NCI-H345 treated with DMSO at 0.1 percent for 48 hours (cell line): ENCODE measurements at regions not wholly inside any gene's neighbourhood (a gene's known extent, or its start where the extent isn't known, plus 50 kb on each side); places are given as distances from the start of the nearest gene placed in this dataset.
"Not testable (repeated sequence)": the region's sequence is repeated elsewhere in the genome, so short reads cannot be mapped to it uniquely, and the experiment has no call there.

ENCODE experiments used
- DNase-seq: peaks from one replicate; lab custom pipeline; 2025; ENCODE audit not compliant: unreplicated experiment; lab: John Stamatoyannopoulos, UW

DNA sequence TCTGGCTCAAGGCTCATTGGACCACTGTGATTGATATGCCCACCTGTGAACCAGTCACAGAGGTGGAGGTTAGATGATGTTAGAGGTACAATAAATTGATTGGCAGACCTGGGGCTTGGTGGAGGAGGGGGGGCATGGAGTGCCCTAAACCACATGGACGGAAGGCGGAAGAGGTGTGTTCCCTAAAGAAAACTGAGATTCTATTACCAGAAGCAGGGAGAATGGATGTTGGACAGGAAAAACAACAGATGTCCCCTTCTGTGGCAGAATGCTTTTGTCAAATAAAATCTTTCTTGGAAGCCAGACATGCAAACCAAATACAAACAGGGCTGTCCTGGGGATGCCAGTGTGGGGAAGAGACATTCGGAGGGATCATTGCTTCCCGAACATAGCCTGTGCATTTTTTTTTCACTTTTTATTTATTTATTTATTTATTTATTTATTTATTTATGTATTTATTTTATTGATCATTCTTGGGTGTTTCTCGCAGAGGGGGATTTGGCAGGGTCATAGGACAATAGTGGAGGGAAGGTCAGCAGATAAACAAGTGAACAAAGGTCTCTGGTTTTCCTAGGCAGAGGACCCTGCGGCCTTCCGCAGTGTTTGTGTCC is 433.9 kb downstream of the RPS24 start:
- DNase-seq: no peak

DNA sequence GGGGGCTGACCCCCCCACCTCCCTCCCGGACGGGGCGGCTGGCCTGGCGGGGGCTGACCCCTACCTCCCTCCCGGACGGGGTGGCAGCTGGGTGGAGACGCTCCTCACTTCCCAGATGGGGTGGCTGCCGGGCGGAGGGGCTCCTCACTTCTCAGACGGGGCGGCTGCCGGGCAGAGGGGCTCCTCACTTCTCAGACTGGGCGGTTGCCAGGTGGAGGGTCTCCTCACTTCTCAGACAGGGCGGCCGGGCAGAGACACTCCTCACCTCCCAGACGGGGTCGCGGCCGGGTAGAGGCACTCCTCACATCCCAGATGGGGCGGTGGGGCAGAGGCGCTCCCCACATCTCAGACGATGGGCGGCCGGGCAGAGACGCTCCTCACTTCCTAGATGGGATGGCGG is 435.1 kb downstream of the RPS24 start:
- DNase-seq: not testable (repeated sequence)

DNA sequence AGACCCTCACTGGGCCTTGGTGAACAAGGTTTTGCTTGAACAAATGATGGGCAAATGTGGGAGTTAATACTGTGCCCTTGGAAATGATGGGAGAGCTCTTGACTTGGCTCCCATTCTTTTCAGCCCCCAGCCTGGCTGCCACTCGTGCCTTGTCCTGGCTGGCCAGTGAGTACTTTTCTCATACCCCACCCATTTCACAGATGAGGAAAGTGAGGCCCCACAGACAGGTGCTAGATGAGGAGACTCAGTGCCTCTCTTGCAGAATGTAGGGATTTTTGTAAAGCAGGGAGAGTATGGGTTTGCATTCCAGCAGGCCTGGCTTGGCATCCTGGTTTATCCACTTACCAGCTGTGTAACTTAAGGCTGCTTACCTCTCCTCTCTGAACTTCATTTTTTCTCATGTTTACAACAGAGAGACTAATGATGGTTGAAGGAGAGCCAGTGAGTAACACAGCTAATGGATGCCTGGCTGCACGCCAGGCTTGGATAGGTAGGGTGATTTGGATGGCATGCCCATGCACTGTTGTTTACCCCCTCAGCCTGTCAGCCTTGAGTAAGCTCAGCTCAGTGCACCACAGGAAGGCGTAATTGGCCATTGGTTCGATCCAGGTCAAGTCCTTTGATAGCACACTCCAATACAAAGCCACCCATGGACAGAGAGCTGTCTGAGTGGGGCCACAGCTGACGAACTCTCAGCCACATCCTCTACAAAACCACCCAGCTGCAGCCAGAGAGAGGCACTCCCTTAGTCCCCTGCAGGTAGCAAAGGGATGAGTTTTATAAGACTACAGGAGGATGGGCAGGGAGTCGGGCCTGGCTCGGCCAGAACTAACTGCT is 436.8 kb downstream of the RPS24 start:
- DNase-seq: peak; percentile 81

DNA sequence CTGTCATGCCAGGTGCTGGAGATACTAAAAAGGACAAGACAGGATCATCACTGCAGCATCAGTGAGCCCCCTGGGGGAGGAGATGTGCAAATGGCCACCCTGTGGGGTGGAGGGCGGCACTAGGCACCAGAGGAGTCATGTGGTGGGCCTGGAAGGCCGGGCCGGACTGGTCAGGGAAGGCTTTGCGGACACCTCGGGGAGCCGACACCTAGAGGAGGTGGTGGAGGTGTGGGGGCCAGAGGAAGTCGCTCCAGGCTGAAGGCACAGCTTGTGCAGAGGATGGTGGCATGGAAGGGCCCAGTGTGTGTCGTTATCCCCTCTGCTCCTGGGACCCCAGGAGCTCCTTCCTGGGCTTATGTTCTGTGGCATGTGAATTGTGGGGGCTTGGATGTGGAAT is 437.7 kb downstream of the RPS24 start:
- no peak for DNase-seq

DNA sequence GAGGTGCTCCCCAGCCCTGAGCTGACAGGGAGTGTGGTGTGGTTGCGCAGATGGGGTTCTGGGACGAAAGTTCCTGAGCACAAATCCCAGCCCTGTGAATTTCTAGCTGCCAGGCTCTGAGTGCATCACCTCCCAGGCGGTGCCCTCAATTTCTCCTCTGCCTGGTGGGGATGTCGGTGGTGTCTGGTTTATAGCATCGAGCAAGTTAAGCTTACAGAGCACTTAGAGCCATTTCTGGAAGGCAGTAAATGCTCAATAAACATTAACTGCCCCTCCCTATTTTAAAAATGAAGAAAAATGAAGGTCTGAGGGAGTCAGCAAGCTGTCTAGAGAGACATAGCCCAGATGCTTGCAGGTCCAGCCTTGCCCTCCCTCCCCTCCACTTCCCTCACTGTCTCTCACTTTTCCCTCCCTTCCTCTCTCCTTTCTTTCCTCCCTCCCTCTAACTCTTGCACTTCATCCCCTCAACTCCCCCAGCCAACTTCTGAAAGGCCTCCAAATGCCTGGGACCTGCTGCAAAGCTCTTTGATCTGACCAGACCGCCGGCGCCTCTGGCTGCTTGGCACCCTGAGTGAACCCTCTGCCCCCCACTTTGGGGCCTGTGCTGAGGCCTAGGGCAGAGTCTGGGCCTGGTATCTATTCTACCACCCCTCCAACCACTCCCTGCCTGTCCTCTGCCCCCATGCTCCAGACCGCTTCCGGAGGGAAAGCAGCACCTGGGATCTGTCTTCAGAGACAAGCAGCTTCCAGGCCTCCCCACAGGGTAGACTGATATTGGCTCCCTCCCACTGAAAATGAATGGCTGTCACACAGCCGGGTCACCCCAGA is 438.3 kb downstream of the RPS24 start:
- no peak for DNase-seq

DNA sequence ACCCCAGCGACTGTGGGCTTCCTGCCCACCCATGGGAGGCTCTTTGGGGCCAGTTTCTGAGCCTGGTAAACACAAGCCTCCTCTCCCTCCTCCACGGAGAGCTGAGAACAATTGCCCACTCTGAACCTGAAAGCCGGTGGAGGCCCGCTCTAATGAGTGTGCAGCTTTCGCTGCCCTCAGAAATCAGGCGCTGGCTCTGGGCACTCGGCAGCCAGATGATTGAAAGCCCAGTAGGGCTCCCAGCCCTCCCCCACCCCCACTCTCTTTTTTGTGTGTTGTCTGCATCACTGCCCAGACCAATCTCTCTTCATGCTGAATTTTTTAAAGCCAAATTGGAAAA is 438.9 kb downstream of the RPS24 start:
- DNase-seq: no peak

DNA sequence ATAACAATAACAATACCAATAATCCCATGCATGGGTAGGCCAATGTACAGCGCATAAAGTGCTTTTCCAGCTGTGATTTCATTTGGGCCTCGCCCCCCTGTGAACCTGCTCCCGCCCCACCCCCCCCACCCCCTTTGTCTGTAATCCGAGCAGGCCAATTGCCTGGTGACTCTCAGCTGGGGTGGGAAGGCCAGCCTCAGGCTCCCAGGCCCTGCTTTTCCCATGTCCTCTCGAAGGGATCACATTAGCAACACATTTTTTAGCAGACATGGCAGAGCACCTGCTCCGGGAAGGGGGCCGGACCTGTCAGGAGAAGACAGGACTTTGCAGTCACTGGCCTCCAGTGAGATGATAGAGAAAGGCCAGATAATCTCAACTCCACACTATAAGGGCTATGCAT is 439.3 kb downstream of the RPS24 start:
- DNase-seq: no peak

DNA sequence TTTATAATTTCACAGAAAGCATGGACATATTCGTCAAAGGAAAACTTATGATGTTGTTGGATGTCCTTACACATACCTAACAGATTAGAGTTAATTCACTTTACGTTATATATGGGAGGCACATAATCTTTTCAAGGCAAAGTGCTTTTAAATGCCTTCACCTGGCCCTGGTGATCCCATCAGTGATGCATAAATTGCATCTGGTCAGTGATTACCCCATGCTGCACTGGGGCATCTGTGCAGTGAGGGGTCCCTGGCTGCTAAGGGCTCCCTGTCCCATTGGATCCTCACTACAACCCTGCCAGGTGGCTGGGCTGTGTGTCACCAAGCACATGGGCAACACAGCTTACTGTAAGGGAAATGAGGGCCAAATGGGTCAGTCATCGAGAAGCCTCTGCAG is 441.1 kb downstream of the RPS24 start:
- DNase-seq: no peak

DNA sequence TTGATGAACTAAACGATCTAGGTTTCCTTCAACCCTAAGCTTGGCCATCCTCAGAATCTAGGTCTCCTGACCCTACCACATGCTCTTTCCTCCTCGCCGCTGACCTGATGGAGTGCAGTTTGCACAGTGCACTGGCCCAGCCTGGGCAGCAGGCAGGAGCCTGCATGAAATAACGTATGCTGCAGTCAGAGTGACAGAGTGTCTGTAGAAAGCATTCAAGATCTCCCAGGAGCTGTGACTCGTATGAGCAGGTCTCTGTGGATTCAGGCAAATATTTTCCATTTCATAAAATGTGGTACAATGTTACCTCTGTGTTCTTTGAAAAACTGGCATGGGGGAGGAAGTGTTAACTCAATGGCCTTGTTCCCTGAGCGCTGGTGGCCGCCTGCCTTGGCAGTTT is 441.8 kb downstream of the RPS24 start:
- no peak for DNase-seq

DNA sequence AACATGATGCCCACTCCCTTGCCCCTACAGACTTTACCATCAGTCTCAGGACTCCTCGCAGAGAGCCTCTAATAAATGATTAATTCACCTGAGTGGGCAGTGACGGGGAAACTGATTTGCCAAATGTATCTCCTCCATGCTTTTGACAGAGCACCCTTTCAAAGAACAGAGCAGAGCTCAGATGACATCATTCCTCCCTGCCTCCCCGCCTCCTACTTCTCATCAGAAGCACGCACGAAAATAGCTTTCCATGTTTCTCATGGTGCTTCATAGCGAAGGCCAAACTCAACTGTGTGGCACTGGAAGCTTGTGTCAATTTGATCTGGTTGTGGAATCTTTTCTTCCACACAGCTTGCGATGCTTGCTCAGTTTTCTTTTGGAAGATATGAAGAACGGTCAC is 442.5 kb downstream of the RPS24 start:
- DNase-seq: no peak

DNA sequence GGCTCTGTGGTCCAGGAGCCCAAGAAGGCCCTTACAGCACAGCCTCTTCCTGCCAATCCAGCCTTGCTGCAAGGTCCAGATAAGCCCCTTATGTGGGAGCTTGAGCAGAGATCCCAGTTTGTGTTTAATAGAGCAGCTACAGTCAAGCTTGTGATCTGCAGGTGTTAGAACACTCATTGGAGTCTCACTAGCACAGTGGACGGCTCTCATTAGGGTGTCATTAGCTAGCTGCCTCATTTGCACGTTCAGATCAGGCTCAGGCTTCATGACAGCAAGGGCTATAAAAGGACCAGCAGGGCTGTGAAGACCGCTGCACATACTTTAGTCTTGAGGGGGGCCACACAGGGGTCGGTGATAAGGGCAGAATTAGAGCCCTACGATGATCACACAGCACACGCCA is 443.2 kb downstream of the RPS24 start:
- no peak for DNase-seq

DNA sequence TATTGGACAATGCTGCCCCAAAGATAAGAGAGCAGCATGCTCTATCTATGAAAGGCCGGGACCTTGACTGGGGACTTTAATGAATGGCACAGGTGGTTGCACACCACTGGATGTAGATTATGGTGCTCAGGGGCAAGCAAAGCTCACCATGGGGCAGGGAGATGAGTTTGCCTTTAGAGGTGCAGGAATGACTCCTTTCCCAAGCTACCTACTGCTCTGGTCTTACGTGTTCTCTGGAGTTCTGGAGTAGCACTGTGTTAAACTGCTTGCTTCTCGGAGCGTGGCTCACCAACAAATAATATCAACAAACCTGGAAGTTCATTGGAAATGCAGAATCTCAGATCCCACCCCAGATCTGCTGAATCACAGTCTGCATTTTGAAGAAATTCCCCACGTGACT is 445.3 kb downstream of the RPS24 start:
- DNase-seq: no peak

DNA sequence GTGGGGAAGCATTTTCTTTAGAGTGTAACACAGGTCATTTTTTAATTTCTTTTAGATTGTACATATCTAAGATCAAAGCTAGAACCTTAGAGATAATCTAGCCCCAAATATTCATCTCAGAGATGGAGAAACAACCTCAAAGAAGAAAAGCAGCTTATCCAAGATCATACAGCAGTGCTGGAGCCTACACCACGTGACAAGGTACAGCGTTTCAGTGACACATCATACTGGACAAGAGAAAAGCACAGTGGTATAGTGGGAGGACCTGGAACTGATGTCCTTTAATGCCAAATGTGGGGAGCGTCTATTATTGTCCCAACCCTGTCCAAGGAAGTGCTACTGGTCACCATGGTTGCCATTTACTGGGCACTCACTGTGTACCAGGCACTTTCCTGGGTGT is 445.8 kb downstream of the RPS24 start:
- no peak for DNase-seq

DNA sequence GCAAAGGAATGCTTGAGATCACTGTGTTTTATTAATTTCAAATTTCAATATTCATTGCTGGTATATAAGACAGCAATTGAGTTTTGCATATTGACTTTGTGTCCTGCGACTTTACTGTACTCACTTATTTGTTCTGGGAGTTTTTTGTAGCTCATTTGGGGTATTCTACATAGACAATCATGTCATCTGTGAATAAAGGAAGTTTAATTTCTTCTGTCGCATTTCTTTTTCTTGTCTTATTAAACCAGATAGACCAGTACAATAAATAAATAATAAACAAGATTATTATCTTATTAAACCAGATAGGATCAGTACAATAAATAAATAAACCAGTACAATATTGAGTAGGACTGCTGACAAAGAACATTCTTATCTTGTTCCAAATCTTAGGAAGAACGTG is 448.2 kb downstream of the RPS24 start:
- no peak for DNase-seq

DNA sequence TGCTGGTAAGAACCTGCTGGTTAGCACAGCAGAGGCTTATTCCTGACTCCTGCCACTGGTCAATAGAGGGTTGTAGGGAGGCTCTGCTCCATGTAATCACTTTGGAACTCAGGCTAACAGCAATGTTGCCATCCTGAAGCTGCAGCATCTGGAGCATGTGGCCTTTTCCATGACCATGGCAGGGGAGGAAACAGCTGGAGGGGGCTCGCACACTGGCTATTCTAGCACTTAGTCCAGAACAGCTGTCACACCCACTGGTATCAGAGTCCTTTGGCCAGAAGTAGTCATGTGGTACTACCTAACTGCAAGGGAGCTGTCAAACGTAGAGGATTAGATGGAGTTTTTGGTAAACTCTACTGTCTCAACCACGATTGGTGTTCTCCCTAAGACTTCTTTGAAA is 450.0 kb downstream of the RPS24 start:
- no peak for DNase-seq

DNA sequence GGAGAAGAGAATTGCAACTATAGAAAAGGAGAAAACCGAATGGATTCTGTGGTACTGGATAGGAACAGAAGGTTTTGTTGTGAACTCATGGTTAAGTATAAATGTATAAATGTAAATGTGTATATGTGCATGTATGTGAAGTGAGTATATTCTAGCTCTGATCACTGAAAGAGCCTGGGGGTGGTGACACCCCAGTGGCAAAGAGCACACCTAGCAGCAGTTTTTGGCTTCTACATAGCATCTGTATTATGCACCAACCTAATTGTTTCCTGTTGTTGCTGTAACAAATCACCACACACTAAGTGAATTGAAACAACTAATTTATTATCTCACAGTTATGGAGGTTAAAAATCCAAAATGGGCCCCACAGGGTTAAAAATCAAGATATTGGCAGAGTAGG is 455.4 kb downstream of the RPS24 start:
- no peak for DNase-seq

DNA sequence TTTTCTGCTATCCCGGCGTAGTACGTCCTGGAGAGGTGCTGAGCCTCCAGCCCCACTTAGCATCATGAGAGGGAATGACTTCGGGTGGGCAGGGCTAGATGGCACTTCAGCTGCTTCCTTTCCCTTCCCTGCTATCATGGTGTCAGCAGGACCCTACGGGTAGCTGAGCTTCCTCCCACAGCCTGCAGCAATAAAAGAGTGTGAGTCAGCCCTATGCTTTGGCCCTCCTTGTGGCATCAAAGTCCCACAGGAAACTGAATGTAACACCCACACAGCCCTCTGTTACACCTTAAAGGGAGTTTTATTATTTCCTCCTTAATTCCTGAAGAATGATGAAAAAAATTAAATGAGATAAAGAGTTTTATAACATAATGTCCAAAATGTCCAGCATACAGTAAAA is 458.1 kb downstream of the RPS24 start:
- DNase-seq: no peak

DNA sequence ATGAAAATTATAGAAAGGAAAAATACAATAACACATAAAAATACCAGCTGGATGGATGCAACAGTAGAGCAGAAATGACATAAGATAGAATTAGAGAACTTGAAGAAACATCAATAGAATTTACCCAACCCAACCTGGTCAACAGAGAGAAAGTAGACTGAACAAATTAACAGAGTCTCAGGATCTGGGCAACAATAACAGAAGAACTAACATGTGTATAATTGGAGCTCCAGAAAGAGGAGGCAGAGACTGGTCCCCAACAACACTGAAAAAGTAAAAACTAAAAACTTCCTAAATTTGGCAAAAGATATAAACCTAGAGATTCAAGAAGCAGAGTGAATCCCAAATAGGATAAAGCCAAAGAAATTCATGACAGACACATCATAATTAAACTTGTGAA is 458.8 kb downstream of the RPS24 start:
- DNase-seq: no peak

DNA sequence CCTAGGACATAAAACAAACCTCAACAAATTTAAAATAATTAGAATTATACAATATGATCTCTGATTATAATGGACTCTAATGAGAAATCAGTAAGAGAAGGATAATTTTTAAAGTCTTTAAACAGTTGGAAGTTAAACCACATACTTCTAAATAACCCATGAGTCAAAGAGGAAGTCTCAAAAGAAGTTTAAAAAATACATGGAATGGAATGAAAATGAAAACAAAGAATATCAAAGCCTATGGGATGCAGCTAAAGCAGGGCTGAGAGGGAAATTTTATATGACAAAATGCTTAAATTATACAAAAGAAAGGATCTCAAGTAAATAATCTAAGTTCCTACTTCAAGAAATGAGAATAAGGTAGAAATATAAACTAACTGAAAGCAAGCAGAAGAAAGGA is 460.5 kb downstream of the RPS24 start:
- no peak for DNase-seq

DNA sequence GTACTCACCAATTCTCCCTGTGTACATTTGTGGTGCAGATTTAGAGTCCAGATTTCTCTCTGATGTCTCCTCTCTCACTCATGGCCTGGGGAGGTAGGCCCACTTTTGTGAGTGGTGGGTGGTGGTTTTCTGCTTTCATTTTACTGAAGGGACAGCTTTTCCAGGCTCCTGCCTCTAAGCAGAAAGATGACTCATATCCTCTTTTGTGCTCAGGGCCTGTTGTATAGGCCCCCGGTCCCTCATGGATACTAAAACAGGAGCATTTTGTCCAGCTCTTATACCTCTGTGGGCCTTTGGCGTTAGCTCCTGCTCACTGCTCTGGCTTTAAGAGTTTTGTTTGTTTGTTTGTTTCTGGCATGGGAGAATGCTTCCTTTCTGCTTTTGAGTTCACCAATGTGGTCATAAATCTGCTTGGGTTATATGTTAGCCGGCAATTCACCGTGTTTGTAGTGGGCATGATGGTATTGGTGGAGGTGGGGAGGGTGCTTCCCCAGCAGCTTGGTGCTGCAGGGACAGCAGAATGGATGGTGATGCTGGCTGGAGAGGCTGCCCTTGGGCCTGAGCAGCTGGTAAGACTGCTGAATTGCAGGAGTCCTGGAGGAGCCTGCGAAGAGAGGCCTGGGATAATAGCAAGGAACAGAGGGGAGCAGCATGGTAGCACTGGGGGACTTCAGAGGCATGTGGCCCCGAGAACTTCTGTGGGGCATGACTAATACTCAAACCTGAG is 468.7 kb downstream of the RPS24 start:
- no peak for DNase-seq

DNA sequence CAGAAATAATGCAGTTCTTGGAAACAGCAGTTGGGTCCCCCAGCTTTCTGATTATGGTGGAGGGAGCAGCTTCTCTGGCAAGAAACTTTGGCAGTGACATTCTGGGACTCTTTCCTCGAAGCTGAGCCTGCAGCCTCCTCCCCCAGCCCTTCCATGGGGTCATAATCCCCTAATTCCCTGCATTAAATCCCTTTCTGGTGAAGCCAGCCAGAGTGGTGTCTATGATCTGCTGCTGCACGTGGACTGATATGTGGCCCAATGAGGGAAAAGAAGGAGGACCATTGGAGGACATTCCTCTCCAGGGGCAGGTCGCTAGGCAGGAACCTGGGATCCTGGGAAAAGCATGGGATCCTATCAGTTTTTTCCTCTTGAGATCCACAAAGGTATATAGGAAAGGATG is 470.5 kb downstream of the RPS24 start:
- no peak for DNase-seq

DNA sequence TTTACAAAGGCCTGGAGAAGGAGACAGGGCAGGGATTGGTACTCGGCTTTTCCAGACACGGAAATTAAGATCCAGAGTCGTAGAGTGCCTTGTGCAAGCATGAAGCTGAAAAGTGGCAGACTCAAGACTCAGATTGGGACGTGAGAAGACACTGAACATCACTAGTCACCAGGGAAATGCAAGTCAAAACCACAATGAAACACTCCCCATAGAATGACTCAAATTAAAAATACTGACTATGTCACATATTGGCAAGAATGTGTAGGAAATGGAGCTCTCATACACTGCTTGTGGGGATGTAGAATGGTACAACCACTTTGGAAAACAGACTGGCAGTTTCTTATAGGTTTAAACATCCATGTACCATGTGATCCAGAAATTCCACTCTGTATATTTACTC is 472.0 kb downstream of the RPS24 start:
- DNase-seq: no peak
